ENCODE measurements at regions not wholly inside any gene's neighbourhood (a gene's known extent, or its start where the extent isn't known, plus 50 kb on each side); places are given as distances from the start of the nearest gene placed in this dataset.

DNA sequence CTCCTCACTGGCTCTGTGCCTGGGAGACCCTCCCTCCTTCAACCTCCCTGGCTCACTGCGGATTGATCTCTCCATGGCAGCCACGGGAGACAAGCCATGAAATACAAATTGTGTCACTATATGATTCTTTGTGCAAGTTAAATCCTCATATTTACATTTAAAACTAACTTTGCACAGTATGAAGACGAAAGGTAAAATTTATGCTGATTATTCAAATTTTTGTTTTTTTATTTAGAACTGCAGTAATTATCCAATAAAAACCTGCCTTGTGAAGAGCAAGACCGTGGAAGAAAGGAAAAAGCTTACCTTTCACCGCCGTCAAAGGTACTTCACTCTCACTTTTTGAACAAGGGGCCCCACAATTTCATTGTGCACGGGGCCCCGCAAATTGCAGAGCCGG, 436.9 kb downstream of the EIPR1 start:
- TF ChIP-seq, protein P1, sequence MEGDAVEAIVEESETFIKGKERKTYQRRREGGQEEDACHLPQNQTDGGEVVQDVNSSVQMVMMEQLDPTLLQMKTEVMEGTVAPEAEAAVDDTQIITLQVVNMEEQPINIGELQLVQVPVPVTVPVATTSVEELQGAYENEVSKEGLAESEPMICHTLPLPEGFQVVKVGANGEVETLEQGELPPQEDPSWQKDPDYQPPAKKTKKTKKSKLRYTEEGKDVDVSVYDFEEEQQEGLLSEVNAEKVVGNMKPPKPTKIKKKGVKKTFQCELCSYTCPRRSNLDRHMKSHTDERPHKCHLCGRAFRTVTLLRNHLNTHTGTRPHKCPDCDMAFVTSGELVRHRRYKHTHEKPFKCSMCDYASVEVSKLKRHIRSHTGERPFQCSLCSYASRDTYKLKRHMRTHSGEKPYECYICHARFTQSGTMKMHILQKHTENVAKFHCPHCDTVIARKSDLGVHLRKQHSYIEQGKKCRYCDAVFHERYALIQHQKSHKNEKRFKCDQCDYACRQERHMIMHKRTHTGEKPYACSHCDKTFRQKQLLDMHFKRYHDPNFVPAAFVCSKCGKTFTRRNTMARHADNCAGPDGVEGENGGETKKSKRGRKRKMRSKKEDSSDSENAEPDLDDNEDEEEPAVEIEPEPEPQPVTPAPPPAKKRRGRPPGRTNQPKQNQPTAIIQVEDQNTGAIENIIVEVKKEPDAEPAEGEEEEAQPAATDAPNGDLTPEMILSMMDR (IDR thresholded peaks at IDR 0.05): no peak
- no peak for TF ChIP-seq POLR2A (IDR thresholded peaks at IDR 0.05)

Measured in body of pancreas (tissue), 4 donors.